ENCODE measurements at regions not wholly inside any gene's neighbourhood (a gene's known extent, or its start where the extent isn't known, plus 50 kb on each side); places are given as distances from the start of the nearest gene placed in this dataset.

DNA sequence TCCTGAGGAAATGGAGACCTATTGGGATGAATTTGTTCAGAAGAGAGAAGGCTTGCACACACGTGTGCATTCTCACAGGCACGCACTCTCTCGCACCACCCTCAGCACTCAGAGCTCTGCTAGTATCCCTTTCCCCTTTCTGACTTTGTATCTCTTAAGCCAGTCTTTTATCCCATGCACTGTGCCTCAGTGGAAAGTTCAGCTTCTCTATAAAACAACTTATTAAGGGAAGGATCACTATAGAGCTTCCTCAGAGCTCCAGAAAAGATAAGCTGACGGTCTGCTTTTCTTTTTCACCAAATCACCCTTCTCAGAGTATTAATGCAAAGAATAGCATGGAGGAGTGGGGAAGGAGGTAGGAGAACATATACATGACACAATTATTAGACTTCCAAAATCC is 207.8 kb downstream of the ENC1 start:
- FAIRE-seq (no peak), DNase-seq (no peak)
- TF ChIP-seq, protein P1, sequence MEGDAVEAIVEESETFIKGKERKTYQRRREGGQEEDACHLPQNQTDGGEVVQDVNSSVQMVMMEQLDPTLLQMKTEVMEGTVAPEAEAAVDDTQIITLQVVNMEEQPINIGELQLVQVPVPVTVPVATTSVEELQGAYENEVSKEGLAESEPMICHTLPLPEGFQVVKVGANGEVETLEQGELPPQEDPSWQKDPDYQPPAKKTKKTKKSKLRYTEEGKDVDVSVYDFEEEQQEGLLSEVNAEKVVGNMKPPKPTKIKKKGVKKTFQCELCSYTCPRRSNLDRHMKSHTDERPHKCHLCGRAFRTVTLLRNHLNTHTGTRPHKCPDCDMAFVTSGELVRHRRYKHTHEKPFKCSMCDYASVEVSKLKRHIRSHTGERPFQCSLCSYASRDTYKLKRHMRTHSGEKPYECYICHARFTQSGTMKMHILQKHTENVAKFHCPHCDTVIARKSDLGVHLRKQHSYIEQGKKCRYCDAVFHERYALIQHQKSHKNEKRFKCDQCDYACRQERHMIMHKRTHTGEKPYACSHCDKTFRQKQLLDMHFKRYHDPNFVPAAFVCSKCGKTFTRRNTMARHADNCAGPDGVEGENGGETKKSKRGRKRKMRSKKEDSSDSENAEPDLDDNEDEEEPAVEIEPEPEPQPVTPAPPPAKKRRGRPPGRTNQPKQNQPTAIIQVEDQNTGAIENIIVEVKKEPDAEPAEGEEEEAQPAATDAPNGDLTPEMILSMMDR (IDR thresholded peaks at IDR 0.05; ENCODE audit: borderline replicate concordance, extremely low read depth, insufficient read depth), result no peak
- intact Hi-C loops (cut with DNase I), result no loop called here
- no peaks in the 10 kb centered on the region for H3K27me3 ChIP-seq (ENCODE audit: control insufficient read depth, insufficient read depth, low read length)
- H3K9ac ChIP-seq (ENCODE audit: low read length in 3 of 3), result no peak overlapping the region
- no peak overlapping the region for H3K27ac ChIP-seq (ENCODE audit: low read depth in 2 of 2, low read length in 2 of 2)
- peaks cover 0 to 2% (median 0%) of the 10 kb centered on the region in 3 donors for H3K4me1 ChIP-seq (ENCODE audit: control insufficient read depth in 2 of 3, insufficient read depth in 2 of 3, low read depth in 1 of 3, low read length in 3 of 3)
- H3K36me3 ChIP-seq (ENCODE audit: control insufficient read depth in 2 of 3, insufficient read depth in 3 of 3, low read length in 3 of 3), result no peaks in the 10 kb centered on the region
- H3K4me3 ChIP-seq (ENCODE audit: low read length in 3 of 3), result no peak overlapping the region
- H3K9me3 ChIP-seq (ENCODE audit: control insufficient read depth in 2 of 3, insufficient read depth in 1 of 3, low read length in 3 of 3), result no peaks in the 10 kb centered on the region

DNA sequence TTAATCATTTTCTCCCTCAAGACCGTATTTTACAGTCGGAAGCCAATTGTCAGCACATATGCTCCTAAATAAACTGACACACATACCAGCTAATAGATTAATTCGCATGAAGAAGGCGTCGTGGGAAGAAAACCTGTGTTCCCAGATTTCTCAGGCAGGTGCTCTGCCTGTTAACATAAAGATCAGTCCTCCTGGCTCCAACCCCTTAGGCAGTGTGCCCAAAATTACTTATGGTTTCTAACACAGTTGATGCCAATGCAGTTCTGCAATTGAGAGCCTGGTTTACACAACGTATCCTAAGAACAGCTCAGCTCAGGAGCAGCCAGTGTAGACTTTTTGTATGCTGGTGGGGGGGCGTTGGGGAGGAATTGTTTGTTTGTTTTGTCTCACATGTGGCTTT is 208.3 kb downstream of the ENC1 start:
- no peaks in the 10 kb centered on the region for H3K9me3 ChIP-seq (ENCODE audit: control insufficient read depth in 2 of 3, insufficient read depth in 1 of 3, low read length in 3 of 3)
- no peak for FAIRE-seq
- no peaks in the 10 kb centered on the region for H3K36me3 ChIP-seq (ENCODE audit: control insufficient read depth in 2 of 3, insufficient read depth in 3 of 3, low read length in 3 of 3)
- H3K4me3 ChIP-seq (ENCODE audit: low read length in 3 of 3), result no peak overlapping the region
- TF ChIP-seq, protein P1 (IDR thresholded peaks at IDR 0.05; ENCODE audit: borderline replicate concordance, extremely low read depth, insufficient read depth), result no peak
- peaks cover 0 to 2% (median 0%) of the 10 kb centered on the region in 3 donors for H3K4me1 ChIP-seq (ENCODE audit: control insufficient read depth in 2 of 3, insufficient read depth in 2 of 3, low read depth in 1 of 3, low read length in 3 of 3)
- no peak for DNase-seq
- H3K27ac ChIP-seq (ENCODE audit: low read depth in 2 of 2, low read length in 2 of 2), result no peak overlapping the region
- intact Hi-C loops (cut with DNase I), result no loop called here
- no peaks in the 10 kb centered on the region for H3K27me3 ChIP-seq (ENCODE audit: control insufficient read depth, insufficient read depth, low read length)
- H3K9ac ChIP-seq (ENCODE audit: low read length in 3 of 3), result no peak overlapping the region

DNA sequence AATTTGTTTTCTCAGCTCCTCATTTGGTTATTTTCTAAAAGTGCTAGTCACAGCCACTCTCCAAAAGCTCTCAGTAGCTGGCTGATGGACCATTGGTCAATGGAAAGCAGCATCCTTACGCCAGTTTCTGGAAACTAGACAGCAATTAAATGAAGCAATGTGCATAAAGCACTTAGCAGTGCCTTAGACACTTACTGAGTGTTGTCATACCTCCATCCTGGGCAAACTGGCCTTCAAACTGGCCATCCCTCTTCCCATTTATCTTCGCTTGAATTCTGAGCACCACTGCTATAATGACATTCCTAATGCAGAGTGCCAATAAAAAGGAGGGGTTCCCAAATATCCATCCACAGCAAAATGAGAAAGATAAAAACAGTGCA is 209.2 kb downstream of the ENC1 start:
- intact Hi-C loops (cut with DNase I), result no loop called here
- FAIRE-seq (no peak), DNase-seq (no peak)
- no peak overlapping the region for H3K27ac ChIP-seq (ENCODE audit: low read depth in 2 of 2, low read length in 2 of 2)
- no peaks in the 10 kb centered on the region for H3K36me3 ChIP-seq (ENCODE audit: control insufficient read depth in 2 of 3, insufficient read depth in 3 of 3, low read length in 3 of 3)
- no peaks in the 10 kb centered on the region for H3K9me3 ChIP-seq (ENCODE audit: control insufficient read depth in 2 of 3, insufficient read depth in 1 of 3, low read length in 3 of 3)
- H3K4me3 ChIP-seq (ENCODE audit: low read length in 3 of 3), result no peak overlapping the region
- no peak overlapping the region for H3K9ac ChIP-seq (ENCODE audit: low read length in 3 of 3)
- no peaks in the 10 kb centered on the region for H3K27me3 ChIP-seq (ENCODE audit: control insufficient read depth, insufficient read depth, low read length)
- TF ChIP-seq, protein P1 (IDR thresholded peaks at IDR 0.05; ENCODE audit: borderline replicate concordance, extremely low read depth, insufficient read depth), result no peak
- peaks cover 0 to 2% (median 0%) of the 10 kb centered on the region in 3 donors for H3K4me1 ChIP-seq (ENCODE audit: control insufficient read depth in 2 of 3, insufficient read depth in 2 of 3, low read depth in 1 of 3, low read length in 3 of 3)

DNA sequence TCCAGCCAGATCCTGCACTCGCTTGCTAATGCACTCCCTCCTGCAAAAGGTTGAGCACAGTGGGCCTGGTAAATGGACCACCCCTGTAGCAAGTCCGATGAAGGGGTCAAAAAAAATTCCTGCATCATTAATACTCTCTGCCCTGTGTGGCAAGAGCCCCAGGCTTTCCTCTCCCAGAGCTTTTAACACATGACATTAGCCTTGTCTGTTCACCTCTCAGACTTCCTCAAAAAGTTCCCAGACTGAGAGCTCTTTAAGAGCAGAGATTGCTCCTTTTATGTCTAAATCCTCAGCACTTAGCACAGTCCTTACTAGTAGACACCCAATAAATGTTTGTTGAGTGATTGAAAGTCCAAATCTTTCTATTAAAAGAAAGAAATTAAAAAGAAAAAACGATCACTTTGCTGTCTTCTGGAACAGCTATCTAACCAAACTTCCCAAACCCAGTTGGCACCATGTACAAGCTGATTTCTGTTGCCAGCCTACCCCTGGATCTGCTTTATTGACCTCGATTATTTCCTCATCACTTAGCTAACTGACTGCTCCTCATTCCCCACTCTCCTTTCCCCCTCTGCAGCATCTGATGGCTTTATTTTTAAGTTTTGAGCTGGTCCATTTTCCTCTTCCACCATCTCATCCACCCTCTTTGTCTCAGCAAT is 209.8 kb downstream of the ENC1 start:
- peaks cover 0 to 2% (median 0%) of the 10 kb centered on the region in 3 donors for H3K4me1 ChIP-seq (ENCODE audit: control insufficient read depth in 2 of 3, insufficient read depth in 2 of 3, low read depth in 1 of 3, low read length in 3 of 3)
- TF ChIP-seq, protein P1 (IDR thresholded peaks at IDR 0.05; ENCODE audit: borderline replicate concordance, extremely low read depth, insufficient read depth), result no peak
- no peak for FAIRE-seq
- no peaks in the 10 kb centered on the region for H3K9me3 ChIP-seq (ENCODE audit: control insufficient read depth in 2 of 3, insufficient read depth in 1 of 3, low read length in 3 of 3)
- no peak for DNase-seq
- H3K36me3 ChIP-seq (ENCODE audit: control insufficient read depth in 2 of 3, insufficient read depth in 3 of 3, low read length in 3 of 3), result no peaks in the 10 kb centered on the region
- no peak overlapping the region for H3K4me3 ChIP-seq (ENCODE audit: low read length in 3 of 3)
- no peaks in the 10 kb centered on the region for H3K27me3 ChIP-seq (ENCODE audit: control insufficient read depth, insufficient read depth, low read length)
- H3K27ac ChIP-seq (ENCODE audit: low read depth in 2 of 2, low read length in 2 of 2), result no peak overlapping the region
- intact Hi-C loops (cut with DNase I), result no loop called here
- H3K9ac ChIP-seq (ENCODE audit: low read length in 3 of 3), result no peak overlapping the region

All from kidney (tissue), 13 donors.